ENCODE measurements at regions not wholly inside any gene's neighbourhood (a gene's known extent, or its start where the extent isn't known, plus 50 kb on each side); places are given as distances from the start of the nearest gene placed in this dataset.

- Histone ChIP-seq H3K4me2 (ENCODE audit: low read length) (no peak overlapping the region), H3K4me3 (ENCODE audit: low read length) (no peak overlapping the region), H3K9ac (ENCODE audit: low read length) (no peak overlapping the region), H3K27ac (ENCODE audit: low read length) (no peak overlapping the region), H3K27me3 (ENCODE audit: low read depth, low read length) (no peaks in the 10 kb centered on the region), H2AFZ (ENCODE audit: low read depth, low read length) (no peak overlapping the region), H3K79me2 (ENCODE audit: low read length) (no peaks in the 10 kb centered on the region), H3K36me3 (replicated peaks; ENCODE audit: low read depth, low read length) (no peaks in the 10 kb centered on the region), H3K4me1 (ENCODE audit: low read length) (peaks cover 12% of the 10 kb centered on the region), H3K9me3 (ENCODE audit: insufficient read depth, low read length) (no peaks in the 10 kb centered on the region), H4K20me1 (ENCODE audit: insufficient read depth, low read length) (no peaks in the 10 kb centered on the region)
- no peak for TF ChIP-seq EZH2phosphoT487 (IDR thresholded peaks at IDR 0.05; ENCODE audit: low read depth)
- TF ChIP-seq CTCF (IDR thresholded peaks at IDR 0.05; ENCODE audit: low read depth, low read length) = no peak
Measured at GRCh38 chr4:36394352-36394903, 113.0 kb downstream of the DTHD1 start.

GRCh38 chr4:36399762-36400353 is 118.4 kb downstream of the DTHD1 start:
- Histone ChIP-seq H3K4me1 (ENCODE audit: low read length) (peaks cover 28% of the 10 kb centered on the region; the same call in 1 of the 2 replicates), H3K27me3 (ENCODE audit: low read depth, low read length) (no peaks in the 10 kb centered on the region), H2AFZ (ENCODE audit: low read depth, low read length) (0 out of 2 replicates have a peak overlapping the region, but pooled peaks have one; percentile 19), H3K9ac (ENCODE audit: low read length) (no peak overlapping the region), H3K36me3 (replicated peaks; ENCODE audit: low read depth, low read length) (peaks cover 11% of the 10 kb centered on the region), H3K27ac (ENCODE audit: low read length) (no peak overlapping the region), H3K4me3 (ENCODE audit: low read length) (no peak overlapping the region), H3K4me2 (ENCODE audit: low read length) (no peak overlapping the region), H4K20me1 (ENCODE audit: insufficient read depth, low read length) (no peaks in the 10 kb centered on the region), H3K9me3 (ENCODE audit: insufficient read depth, low read length) (peaks cover 13% of the 10 kb centered on the region; the same call in 1 of the 2 replicates), H3K79me2 (ENCODE audit: low read length) (no peaks in the 10 kb centered on the region)
- peak; percentile 96 for TF ChIP-seq CTCF (IDR thresholded peaks at IDR 0.05; ENCODE audit: low read depth, low read length)
- no peak for TF ChIP-seq EZH2phosphoT487 (IDR thresholded peaks at IDR 0.05; ENCODE audit: low read depth)

- H3K4me2 ChIP-seq (ENCODE audit: low read length) = no peak overlapping the region
- H3K4me3 ChIP-seq (ENCODE audit: low read length) = no peak overlapping the region
- H3K27me3 ChIP-seq (ENCODE audit: low read depth, low read length) = no peaks in the 10 kb centered on the region
- no peak overlapping the region for H3K27ac ChIP-seq (ENCODE audit: low read length)
- no peak overlapping the region for H3K9ac ChIP-seq (ENCODE audit: low read length)
- peaks cover 11% of the 10 kb centered on the region for H3K36me3 ChIP-seq (replicated peaks; ENCODE audit: low read depth, low read length)
- TF ChIP-seq EZH2phosphoT487 (IDR thresholded peaks at IDR 0.05; ENCODE audit: low read depth) (no peak), CTCF (IDR thresholded peaks at IDR 0.05; ENCODE audit: low read depth, low read length) (no peak)
- H3K4me1 ChIP-seq (ENCODE audit: low read length) = peaks cover 28% of the 10 kb centered on the region; the same call in 1 of the 2 replicates
- no peaks in the 10 kb centered on the region for H3K79me2 ChIP-seq (ENCODE audit: low read length)
- H3K9me3 ChIP-seq (ENCODE audit: insufficient read depth, low read length) = peaks cover 13% of the 10 kb centered on the region; the same call in 1 of the 2 replicates
- no peaks in the 10 kb centered on the region for H4K20me1 ChIP-seq (ENCODE audit: insufficient read depth, low read length)
- peak overlapping the region; percentile 44; the same call in 1 of the 2 replicates for H2AFZ ChIP-seq (ENCODE audit: low read depth, low read length)
Measured at GRCh38 chr4:36402008-36402758, 120.8 kb downstream of the DTHD1 start.

- no peak overlapping the region for H2AFZ ChIP-seq (ENCODE audit: low read depth, low read length)
- H3K9ac ChIP-seq (ENCODE audit: low read length) = no peak overlapping the region
- H3K9me3 ChIP-seq (ENCODE audit: insufficient read depth, low read length) = no peaks in the 10 kb centered on the region
- H3K4me2 ChIP-seq (ENCODE audit: low read length) = no peak overlapping the region
- TF ChIP-seq EZH2phosphoT487 (IDR thresholded peaks at IDR 0.05; ENCODE audit: low read depth) = no peak
- TF ChIP-seq CTCF (IDR thresholded peaks at IDR 0.05; ENCODE audit: low read depth, low read length) = no peak
- no peaks in the 10 kb centered on the region for H3K79me2 ChIP-seq (ENCODE audit: low read length)
- H3K4me3 ChIP-seq (ENCODE audit: low read length) = no peak overlapping the region
- H3K4me1 ChIP-seq (ENCODE audit: low read length) = no peaks in the 10 kb centered on the region
- H3K36me3 ChIP-seq (replicated peaks; ENCODE audit: low read depth, low read length) = no peaks in the 10 kb centered on the region
- H3K27me3 ChIP-seq (ENCODE audit: low read depth, low read length) = no peaks in the 10 kb centered on the region
- H3K27ac ChIP-seq (ENCODE audit: low read length) = no peak overlapping the region
- no peaks in the 10 kb centered on the region for H4K20me1 ChIP-seq (ENCODE audit: insufficient read depth, low read length)
Measured at GRCh38 chr4:36411338-36411737, 129.9 kb downstream of the DTHD1 start.
